Osteoblast (primary cell): ENCODE measurements at regions not wholly inside any gene's neighbourhood (a gene's known extent, or its start where the extent isn't known, plus 50 kb on each side); places are given as distances from the start of the nearest gene placed in this dataset.

Experiments
- DNase-seq: peaks from one replicate; pipeline ENCODE4 v3.0.0; 2011; ENCODE audit warnings: low spot score, mixed read lengths; ENCODE audit not compliant: insufficient read length; ENCODE audit errors: missing footprints
- H2AFZ ChIP-seq: 2 replicates; pipeline ENCODE4 v1.6.0; 2011; ENCODE audit warnings: mild to moderate bottlenecking, low read length
- H3K27ac ChIP-seq: 2 replicates; pipeline ENCODE4 v1.5.1; 2011; ENCODE audit warnings: mild to moderate bottlenecking, low read depth, low read length, moderate library complexity
- H3K27me3 ChIP-seq: 2 replicates; pipeline ENCODE4 v1.6.0; 2012; ENCODE audit warnings: mild to moderate bottlenecking, control low read depth, inconsistent platforms, low read length, moderate library complexity; ENCODE audit not compliant: insufficient read depth
- H3K36me3 ChIP-seq: 2 replicates; pipeline ENCODE4 v1.5.1; 2011; ENCODE audit warnings: mild to moderate bottlenecking, low read length, control low read depth, moderate library complexity; ENCODE audit not compliant: insufficient read depth
- H3K4me1 ChIP-seq: 2 replicates; pipeline ENCODE4 v1.5.1; 2011; ENCODE audit warnings: mild to moderate bottlenecking, low read length, control low read depth, moderate library complexity; ENCODE audit not compliant: insufficient read depth
- H3K4me2 ChIP-seq: 2 replicates; pipeline ENCODE4 v1.6.0; 2011; ENCODE audit warnings: mild to moderate bottlenecking, low read length; ENCODE audit not compliant: insufficient read depth
- H3K4me3 ChIP-seq: fragments of 200-600 bp; sonication (generic); 3 replicates; pipeline ENCODE4 v1.5.1; 2012; ENCODE audit warnings: mild to moderate bottlenecking, low read length, inconsistent platforms; ENCODE audit not compliant: insufficient read depth
- H3K79me2 ChIP-seq: 2 replicates; pipeline ENCODE4 v1.6.0; 2012; ENCODE audit warnings: mild to moderate bottlenecking, low read length, control low read depth, inconsistent platforms; ENCODE audit not compliant: insufficient read depth
- H3K9me3 ChIP-seq: 2 replicates; pipeline ENCODE4 v1.5.1; 2011; ENCODE audit warnings: low read depth, low read length, control low read depth
- H4K20me1 ChIP-seq: 2 replicates; pipeline ENCODE4 v1.6.0; 2012; ENCODE audit warnings: mild to moderate bottlenecking, low read length, control low read depth; ENCODE audit not compliant: insufficient read depth
- TF ChIP-seq, protein P1 (sequence below): IDR thresholded peaks from 2 replicates; pipeline ENCODE4 v1.5.1; 2011; ENCODE audit warnings: mild to moderate bottlenecking, low read depth, low read length, moderate library complexity; ENCODE audit errors: extremely low read depth

DNA sequence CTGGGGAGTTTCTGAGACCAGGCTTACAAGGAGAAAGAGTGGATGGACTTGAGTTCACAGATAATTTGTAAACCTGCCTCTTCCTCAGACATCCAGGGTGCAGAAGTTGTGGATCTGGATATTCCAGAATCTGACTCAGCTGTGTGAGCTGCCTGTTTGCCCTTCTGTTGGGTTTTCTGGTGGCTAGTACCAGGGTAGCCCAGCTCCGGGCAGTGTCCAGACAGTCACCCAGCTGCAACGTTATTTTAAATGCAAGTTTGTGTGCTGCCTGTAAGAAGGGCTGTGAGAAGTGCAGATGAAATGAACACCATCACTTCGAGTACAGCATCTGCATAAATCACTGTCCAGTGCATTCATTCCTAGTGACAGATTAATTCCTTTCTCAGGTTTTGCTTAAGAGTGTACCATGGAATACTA, 1053.0 kb downstream of the TUSC7 start:
- H3K4me2 ChIP-seq: no peak overlapping the region

DNA sequence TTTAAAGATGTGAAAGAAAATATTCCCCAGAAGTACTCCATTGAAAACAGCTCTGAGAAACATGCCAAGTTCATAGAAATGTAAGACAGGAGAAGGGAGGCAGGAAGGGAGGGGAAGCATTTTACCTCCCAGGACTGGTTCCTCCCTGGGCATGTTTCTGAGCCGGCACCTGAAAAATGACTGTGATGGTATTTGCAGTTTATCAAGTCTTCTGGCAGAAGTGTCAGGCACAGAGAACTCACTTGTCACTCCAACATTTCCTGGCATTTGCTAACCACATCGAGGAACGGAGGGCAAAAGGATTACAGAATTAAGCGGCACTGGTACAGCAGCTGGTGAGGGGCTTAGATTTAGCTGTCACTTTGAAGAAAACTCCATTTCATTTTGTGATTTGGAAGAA, 1054.0 kb downstream of the TUSC7 start:
- no peak overlapping the region for H2AFZ ChIP-seq
- H3K4me2 ChIP-seq: no peak overlapping the region
- no peaks in the 10 kb centered on the region for H4K20me1 ChIP-seq
- no peaks in the 10 kb centered on the region for H3K79me2 ChIP-seq
- TF ChIP-seq, protein P1, sequence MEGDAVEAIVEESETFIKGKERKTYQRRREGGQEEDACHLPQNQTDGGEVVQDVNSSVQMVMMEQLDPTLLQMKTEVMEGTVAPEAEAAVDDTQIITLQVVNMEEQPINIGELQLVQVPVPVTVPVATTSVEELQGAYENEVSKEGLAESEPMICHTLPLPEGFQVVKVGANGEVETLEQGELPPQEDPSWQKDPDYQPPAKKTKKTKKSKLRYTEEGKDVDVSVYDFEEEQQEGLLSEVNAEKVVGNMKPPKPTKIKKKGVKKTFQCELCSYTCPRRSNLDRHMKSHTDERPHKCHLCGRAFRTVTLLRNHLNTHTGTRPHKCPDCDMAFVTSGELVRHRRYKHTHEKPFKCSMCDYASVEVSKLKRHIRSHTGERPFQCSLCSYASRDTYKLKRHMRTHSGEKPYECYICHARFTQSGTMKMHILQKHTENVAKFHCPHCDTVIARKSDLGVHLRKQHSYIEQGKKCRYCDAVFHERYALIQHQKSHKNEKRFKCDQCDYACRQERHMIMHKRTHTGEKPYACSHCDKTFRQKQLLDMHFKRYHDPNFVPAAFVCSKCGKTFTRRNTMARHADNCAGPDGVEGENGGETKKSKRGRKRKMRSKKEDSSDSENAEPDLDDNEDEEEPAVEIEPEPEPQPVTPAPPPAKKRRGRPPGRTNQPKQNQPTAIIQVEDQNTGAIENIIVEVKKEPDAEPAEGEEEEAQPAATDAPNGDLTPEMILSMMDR: no peak
- no peak overlapping the region for H3K27ac ChIP-seq
- no peak overlapping the region for H3K4me3 ChIP-seq
- H3K36me3 ChIP-seq: no peaks in the 10 kb centered on the region
- no peak for DNase-seq
- H3K4me1 ChIP-seq: peaks cover 8% of the 10 kb centered on the region
- no peaks in the 10 kb centered on the region for H3K27me3 ChIP-seq
- H3K9me3 ChIP-seq: no peaks in the 10 kb centered on the region

More for the DNA sequence above, 1053.0 kb downstream of the TUSC7 start:
- Histone ChIP-seq H3K27ac (no peak overlapping the region), H3K9me3 (no peaks in the 10 kb centered on the region), H3K79me2 (no peaks in the 10 kb centered on the region), H2AFZ (no peak overlapping the region), H3K36me3 (no peaks in the 10 kb centered on the region), H3K4me1 (peaks cover 8% of the 10 kb centered on the region), H3K27me3 (no peaks in the 10 kb centered on the region), H4K20me1 (no peaks in the 10 kb centered on the region), H3K4me3 (no peak overlapping the region)
- DNase-seq: peak; percentile 76
- TF ChIP-seq, protein P1: no peak

GRCh38 chr3:117768581-117768980, 1059.0 kb downstream of the TUSC7 start:
- DNase-seq: no peak
- H3K4me2 ChIP-seq: no peak overlapping the region
- TF ChIP-seq, protein P1: no peak
- H4K20me1 ChIP-seq: no peaks in the 10 kb centered on the region
- H3K4me3 ChIP-seq: no peak overlapping the region
- H3K4me1 ChIP-seq: no peaks in the 10 kb centered on the region
- H3K36me3 ChIP-seq: no peaks in the 10 kb centered on the region
- H3K27ac ChIP-seq: no peak overlapping the region
- H2AFZ ChIP-seq: no peak overlapping the region
- H3K27me3 ChIP-seq: no peaks in the 10 kb centered on the region
- H3K79me2 ChIP-seq: no peaks in the 10 kb centered on the region
- no peaks in the 10 kb centered on the region for H3K9me3 ChIP-seq

- no peak overlapping the region for H3K4me2 ChIP-seq
- H3K4me1 ChIP-seq: no peaks in the 10 kb centered on the region
- H3K36me3 ChIP-seq: no peaks in the 10 kb centered on the region
- no peaks in the 10 kb centered on the region for H3K79me2 ChIP-seq
- H3K9me3 ChIP-seq: no peaks in the 10 kb centered on the region
- no peaks in the 10 kb centered on the region for H4K20me1 ChIP-seq
- no peaks in the 10 kb centered on the region for H3K27me3 ChIP-seq
- no peak overlapping the region for H3K27ac ChIP-seq
- TF ChIP-seq, protein P1: no peak
- no peak for DNase-seq
- H2AFZ ChIP-seq: no peak overlapping the region
- no peak overlapping the region for H3K4me3 ChIP-seq
Measured at GRCh38 chr3:117774130-117774529, 1064.6 kb downstream of the TUSC7 start.
